GM19238 (cell line): ENCODE measurements at regions not wholly inside any gene's neighbourhood (a gene's known extent, or its start where the extent isn't known, plus 50 kb on each side); places are given as distances from the start of the nearest gene placed in this dataset.
"Not testable (repeated sequence)": the region's sequence is repeated elsewhere in the genome, so short reads cannot be mapped to it uniquely, and the experiment has no call there.

Source experiments
- DNase-seq: peaks from one replicate; pipeline ENCODE4 v3.0.0; 2011; ENCODE audit warnings: low spot score; ENCODE audit not compliant: insufficient read length

DNA sequence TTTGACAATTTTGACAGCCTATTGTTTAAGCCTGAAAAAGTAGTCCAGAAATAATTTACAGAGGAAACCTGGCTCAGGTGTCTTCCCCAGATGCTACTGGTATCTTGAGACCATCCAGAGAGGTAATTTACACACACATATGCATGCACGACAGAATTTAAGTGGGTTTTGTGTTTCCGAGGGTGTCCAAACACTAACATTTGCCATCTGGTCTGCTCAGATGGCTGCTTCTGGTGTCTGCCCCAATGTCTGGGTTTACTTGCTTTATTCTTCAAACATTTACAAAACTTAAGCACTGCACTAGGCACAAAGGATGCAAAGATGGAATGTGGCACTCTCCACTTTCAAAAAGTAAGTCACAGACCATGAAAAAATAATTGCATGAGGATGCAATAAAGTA lies 226.6 kb upstream of the EGLN3 start:
- DNase-seq, result no peak

GRCh38 chr14:34175574-34175973 lies 224.7 kb upstream of the EGLN3 start:
- DNase-seq, result no peak

DNA sequence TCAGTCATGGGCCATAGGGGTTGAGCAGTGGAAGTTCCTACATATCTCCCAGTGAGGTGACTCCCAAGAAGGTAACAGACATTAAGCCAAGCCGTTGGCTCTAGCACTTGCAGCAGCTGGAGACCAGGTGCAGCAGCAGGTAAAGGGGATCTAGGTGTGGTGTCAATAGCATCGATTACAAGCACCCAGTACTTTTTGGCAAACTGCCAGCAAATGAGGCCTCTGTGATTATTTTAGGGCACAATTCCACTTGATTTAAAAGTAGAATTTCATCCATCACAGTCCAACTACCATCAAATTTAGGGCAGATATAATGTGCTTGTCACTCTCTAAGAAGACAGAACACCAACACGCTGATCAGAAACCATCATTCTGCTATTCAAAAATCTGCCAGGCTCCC lies 224.1 kb upstream of the EGLN3 start:
- DNase-seq, result no peak

GRCh38 chr14:34173916-34174315 lies 223.0 kb upstream of the EGLN3 start:
- no peak for DNase-seq

GRCh38 chr14:34172550-34173368 lies 221.9 kb upstream of the EGLN3 start:
- DNase-seq, result no peak

GRCh38 chr14:34172173-34172451 lies 221.2 kb upstream of the EGLN3 start:
- DNase-seq, result no peak

GRCh38 chr14:34171431-34172172 lies 220.7 kb upstream of the EGLN3 start:
- DNase-seq, result no peak

DNA sequence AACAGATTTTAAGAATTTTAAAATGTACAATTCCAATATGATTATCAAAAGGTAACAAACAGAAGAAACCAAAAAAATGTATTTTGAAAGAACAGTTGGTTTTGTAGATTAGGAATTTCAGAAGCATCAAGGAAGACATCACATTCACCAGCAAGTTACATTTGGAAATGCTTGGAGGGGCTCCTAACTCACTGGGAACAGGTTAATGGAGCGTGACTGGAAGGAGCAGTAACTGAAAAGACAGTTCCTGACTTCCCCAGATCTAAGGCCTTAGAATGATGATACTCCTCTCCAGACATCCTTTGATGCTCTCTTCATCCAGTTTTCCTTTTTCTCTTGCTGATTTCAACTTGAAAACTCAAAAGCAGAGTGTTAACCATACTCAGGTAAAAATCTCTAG lies 220.0 kb upstream of the EGLN3 start:
- no peak for DNase-seq

GRCh38 chr14:34169561-34169960 lies 218.7 kb upstream of the EGLN3 start:
- no peak for DNase-seq

GRCh38 chr14:34168656-34169055 lies 217.8 kb upstream of the EGLN3 start:
- DNase-seq, result no peak

DNA sequence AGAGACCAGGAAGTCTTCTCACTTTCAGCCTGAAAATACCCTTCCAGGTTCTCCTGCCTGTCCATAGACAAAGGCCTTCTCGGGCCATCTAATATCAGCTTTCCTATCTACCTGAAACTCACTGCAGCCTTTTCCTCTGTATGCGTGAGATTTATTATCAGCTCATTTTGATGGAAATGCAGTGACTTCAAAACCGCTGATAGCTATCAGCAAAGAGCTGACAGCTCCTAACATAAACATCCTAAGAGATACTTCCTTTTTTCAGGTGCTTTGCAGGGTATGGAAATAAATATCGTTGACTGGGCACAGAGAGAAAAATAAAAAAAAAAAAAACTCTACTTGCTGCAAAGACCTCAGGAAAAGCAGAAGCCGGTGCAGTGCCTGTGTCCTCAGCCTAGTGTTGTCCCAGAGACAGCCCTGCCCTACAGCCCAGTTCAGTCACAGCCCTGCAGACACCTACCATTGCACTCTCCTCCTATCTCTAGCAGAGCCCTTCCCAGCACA lies 215.0 kb upstream of the EGLN3 start:
- no peak for DNase-seq

DNA sequence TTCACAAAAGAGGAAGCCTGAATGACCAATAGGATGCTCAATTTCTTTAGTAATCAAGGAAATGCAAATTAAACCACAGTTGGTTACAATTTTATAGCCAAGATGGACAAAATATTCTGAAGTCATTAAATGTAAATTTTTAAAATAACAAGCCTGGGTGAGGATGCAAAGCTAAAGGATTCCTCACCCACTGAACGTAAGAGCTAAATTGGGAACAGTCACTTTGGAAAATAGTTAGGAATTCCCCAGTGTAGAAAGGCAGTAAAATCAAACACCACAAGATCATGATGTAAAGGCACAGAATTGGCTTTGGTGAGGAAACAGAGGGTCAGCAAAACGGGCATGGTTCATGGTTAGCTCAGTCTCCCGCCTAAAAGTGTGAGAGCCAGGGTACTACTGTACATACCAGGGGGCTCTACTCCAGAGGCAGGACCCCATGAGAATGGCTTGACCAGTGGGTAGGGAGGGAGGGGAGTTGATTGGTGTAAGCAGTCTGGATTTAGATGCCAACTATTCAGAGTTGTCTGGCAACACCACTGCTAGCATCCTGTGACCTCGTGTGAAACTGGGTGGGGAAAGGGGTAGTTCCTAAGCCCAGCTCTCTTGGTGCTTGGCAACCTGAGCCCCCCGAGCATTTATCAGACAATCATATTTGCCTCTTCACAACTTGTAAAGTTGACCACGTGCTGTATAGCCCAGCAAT lies 213.4 kb upstream of the EGLN3 start:
- no peak for DNase-seq

DNA sequence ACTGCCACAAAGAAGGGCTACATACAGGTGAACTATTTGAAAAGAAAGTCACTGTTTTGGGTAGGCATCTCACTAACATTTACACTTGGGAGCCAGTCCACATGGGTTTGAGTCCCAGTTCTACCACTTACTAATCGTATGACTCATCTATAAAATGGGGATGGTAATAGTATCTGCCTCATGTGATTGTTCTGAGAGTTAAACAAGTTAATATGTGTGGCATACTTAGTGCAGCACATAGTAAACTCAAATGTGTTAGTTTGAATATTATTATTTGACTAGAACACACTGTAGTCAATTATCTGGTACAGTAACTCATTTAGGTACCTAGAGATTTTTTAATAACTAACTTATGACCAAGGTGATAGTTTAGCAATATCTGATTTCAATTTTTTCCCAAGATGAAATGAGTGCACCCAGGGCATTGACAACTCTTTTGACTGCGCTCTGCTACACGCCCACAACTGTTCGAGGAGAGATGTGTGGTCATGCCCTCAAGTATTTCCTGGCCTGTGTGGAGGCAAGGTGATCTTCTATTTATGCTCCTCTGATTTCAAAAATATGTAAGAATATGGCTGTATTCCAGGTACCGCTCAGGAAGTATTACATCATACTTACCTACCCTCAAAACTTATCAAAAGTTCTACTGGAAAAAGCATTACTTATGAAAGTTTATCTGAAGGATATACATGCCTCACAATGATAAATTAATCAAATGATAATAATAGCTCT lies 210.6 kb upstream of the EGLN3 start:
- DNase-seq, result no peak

GRCh38 chr14:34160619-34161018 lies 209.7 kb upstream of the EGLN3 start:
- DNase-seq, result no peak

DNA sequence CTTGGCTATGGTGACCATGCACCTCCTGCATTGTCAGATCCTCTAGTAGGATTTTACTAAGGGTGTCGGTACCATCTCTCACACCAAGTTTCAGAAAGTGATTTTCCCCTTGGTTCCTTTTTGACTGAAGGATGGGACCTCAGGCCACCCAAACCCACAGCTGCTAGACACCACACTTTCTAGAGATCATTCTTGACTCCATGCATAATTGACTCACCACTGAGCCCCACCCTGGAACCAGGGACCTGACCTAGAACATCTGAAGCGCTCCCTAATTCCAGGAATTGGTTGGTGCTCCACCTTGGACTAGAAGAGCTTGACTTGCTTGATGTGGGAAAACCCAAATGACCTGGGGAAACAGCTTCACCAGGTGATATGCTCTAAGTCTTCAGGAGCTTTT lies 206.8 kb upstream of the EGLN3 start:
- DNase-seq, result no peak

DNA sequence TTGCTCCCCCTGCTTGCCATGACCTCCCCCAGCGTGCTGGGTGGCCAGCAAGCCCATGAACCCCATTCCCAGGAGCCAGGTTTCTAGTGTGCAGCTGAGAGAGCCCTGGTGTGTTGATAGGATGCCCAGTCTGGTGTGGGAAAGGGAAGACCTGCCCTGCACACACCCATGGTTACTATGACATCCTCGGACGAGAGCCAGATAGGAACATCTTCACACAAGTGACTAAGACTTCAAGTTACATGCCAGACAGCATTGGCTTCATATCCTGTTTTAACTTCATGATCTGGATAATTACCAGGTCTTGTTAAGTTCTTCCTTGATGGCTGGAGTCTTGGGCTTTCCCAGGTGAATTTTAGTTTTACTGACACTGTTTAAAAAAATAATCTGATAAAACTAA lies 196.6 kb upstream of the EGLN3 start:
- DNase-seq, result no peak

DNA sequence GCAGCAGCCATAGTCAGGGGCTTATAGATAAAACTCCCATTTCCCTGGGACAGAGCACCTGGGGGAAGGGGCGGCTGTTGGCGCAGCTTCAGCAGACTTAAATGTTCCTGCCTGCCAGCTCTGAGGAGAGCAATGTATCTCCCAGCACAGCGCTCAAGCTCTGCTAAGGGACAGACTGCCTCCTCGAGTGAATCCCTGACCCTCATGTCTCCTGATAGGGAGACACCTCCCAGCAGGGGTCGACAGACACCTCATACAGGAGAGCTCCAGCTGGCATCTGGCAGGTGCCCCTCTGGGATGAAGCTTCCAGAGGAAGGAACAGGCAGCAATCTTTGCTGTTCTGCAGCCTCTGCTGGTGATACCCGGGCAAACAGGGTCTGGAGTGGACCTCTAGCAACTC lies 189.3 kb upstream of the EGLN3 start:
- DNase-seq, result not testable (repeated sequence)

DNA sequence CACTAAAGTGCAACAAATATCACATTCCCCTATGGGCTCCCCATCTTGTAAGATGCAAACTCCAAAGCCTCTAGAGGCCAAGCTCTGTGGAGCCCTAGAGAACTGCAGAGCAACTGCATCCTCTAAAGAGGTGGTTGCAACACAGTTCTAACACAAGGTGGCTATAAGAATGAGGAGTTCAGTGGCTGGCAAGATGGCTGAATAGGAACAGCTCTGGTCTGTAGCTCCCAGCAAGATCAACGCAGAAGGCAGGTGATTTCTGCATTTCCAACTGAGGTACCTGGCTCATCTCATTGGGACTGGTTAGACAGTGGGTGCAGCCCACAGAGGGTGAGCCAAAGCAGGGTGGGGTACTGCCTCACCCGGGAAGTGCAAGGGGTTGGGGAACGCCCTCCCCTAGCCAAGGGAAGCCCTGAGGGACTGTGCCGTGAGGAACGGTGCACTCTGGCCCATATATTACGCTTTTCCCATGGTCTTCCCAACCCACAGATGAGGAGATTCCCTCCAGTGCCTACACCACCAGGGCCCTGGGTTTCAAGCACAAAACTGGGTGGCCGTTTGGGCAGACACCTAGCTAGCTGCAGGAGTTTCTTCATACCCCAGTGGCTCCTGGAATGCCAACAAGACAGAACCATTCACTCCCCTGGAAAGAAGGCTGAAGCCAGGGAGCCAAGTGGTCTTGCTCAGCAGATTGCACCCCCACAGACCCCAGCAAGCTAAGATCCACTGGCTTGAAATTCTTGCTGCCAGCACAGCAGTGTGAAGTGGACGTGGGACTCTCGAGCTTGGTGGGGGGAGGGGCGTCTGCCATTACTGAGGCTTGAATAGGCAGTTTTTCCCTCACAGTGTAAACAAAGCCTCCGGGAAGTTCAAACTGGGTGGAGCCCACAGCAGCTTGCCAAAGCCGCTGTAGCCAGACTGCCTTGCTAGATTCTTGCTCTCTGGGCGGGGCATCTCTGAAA lies 188.6 kb upstream of the EGLN3 start:
- DNase-seq, result not testable (repeated sequence)

DNA sequence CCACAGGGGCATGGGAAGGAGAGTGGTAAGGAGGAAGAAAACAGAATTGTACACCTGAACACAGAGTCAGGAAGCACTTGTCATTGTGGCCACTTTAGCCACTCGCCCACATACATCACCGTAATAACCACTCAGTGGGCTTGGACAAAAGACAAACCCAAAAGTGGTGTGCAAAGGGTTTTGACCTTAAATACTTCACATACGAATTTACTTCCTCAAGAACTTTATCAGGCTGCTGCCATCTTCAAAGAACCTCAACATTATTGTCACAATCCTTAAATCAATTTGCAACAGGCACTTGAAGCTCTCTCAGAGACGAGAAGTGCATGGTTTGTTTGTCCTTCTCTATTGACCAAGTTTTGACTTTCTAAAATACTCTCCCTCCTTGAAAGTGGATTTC lies 187.3 kb upstream of the EGLN3 start:
- DNase-seq, result no peak

DNA sequence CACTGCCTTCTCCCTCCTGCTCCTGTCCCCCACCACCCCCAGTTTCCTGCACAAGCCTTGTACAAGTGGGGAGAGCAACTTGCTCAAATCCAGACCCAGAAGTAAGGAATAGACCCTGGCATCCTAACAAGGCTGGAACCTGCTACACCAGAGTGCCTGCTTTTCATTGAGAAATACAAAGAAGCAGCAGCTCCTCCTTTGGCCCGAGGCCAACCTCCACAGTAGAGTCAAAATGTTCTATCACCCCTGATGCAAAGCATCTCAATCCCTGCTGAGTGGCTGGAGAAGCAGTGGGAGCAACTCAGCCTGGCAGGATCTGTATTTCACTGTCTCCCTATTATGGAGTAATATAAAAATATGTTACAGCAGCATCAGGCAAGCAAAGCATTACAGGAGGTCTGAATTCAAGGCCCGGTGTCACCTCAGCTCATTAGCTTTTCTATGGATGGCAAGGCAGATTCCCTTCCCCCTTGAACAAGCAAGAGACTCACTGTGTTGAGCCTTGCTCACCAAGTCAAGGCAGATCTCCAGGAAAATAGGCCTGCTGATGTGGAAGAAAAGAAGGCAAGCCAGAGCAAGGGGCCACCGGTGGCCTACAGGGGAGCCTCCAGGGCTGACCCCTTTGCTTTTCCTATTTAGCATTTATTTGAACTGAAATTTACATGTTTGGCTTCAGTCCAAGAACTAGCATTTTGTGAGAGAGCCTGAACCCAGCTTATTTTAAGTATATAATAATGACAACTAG lies 186.3 kb upstream of the EGLN3 start:
- no peak for DNase-seq
